ENCODE measurements at regions not wholly inside any gene's neighbourhood (a gene's known extent, or its start where the extent isn't known, plus 50 kb on each side); places are given as distances from the start of the nearest gene placed in this dataset.

- no peak for TF ChIP-seq CTCF (conservative IDR thresholded peaks at IDR 0.05; ENCODE audit: low read depth)
- ChIA-PET POLR2A (ENCODE audit: low non-redundant PET) (no interaction called here), CTCF (no interaction called here)
- no peak for DNase-seq (ENCODE audit: low spot score)
- no peak overlapping the region for H3K27ac ChIP-seq
Observed at GRCh38 chr7:41185851-41186250, 517.0 kb downstream of the INHBA start.

- CTCF ChIA-PET, result no interaction called here
- POLR2A ChIA-PET (ENCODE audit: low non-redundant PET), result no interaction called here
- no peak overlapping the region for H3K27ac ChIP-seq
- TF ChIP-seq CTCF (conservative IDR thresholded peaks at IDR 0.05; ENCODE audit: low read depth), result no peak
- no peak for DNase-seq (ENCODE audit: low spot score)
Observed at GRCh38 chr7:41183741-41184140, 519.1 kb downstream of the INHBA start.

GRCh38 chr7:41182782-41183181 lies 520.1 kb downstream of the INHBA start:
- H3K27ac ChIP-seq, result no peak overlapping the region
- CTCF ChIA-PET, result interaction anchor here (1.0 kb wide), 1 partner anchor 11 kb away, joined by 5 read pairs; no protein-coding TSS in a partner anchor
- no peak for TF ChIP-seq CTCF (conservative IDR thresholded peaks at IDR 0.05; ENCODE audit: low read depth)
- DNase-seq (ENCODE audit: low spot score), result no peak
- POLR2A ChIA-PET (ENCODE audit: low non-redundant PET), result no interaction called here

GRCh38 chr7:41175435-41175834 lies 527.5 kb downstream of the INHBA start:
- H3K27ac ChIP-seq, result no peak overlapping the region
- ChIA-PET POLR2A (ENCODE audit: low non-redundant PET) (no interaction called here), CTCF (interaction anchor here (0.7 kb wide), 1 partner anchor 163 kb away, joined by 3 read pairs; no protein-coding TSS in a partner anchor)
- no peak for TF ChIP-seq CTCF (conservative IDR thresholded peaks at IDR 0.05; ENCODE audit: low read depth)
- no peak for DNase-seq (ENCODE audit: low spot score)

- no peak for TF ChIP-seq CTCF (conservative IDR thresholded peaks at IDR 0.05; ENCODE audit: low read depth)
- CTCF ChIA-PET, result interaction anchor here (0.5 kb wide), 1 partner anchor 573 kb away, joined by 3 read pairs; no protein-coding TSS in a partner anchor
- POLR2A ChIA-PET (ENCODE audit: low non-redundant PET), result no interaction called here
- no peak overlapping the region for H3K27ac ChIP-seq
- no peak for DNase-seq (ENCODE audit: low spot score)
Observed at GRCh38 chr7:41174521-41174920, 528.4 kb downstream of the INHBA start.

GRCh38 chr7:41170466-41170865 lies 532.4 kb downstream of the INHBA start:
- TF ChIP-seq CTCF (conservative IDR thresholded peaks at IDR 0.05; ENCODE audit: low read depth), result no peak
- no peak overlapping the region for H3K27ac ChIP-seq
- no peak for DNase-seq (ENCODE audit: low spot score)
- POLR2A ChIA-PET (ENCODE audit: low non-redundant PET), result no interaction called here
- CTCF ChIA-PET, result no interaction called here

- ChIA-PET POLR2A (ENCODE audit: low non-redundant PET) (no interaction called here), CTCF (no interaction called here)
- TF ChIP-seq CTCF (conservative IDR thresholded peaks at IDR 0.05; ENCODE audit: low read depth), result no peak
- no peak for DNase-seq (ENCODE audit: low spot score)
- H3K27ac ChIP-seq, result no peak overlapping the region
Observed at GRCh38 chr7:41169317-41169716, 533.6 kb downstream of the INHBA start.
